ENCODE measurements at regions not wholly inside any gene's neighbourhood (a gene's known extent, or its start where the extent isn't known, plus 50 kb on each side); places are given as distances from the start of the nearest gene placed in this dataset.
"Not testable (repeated sequence)": the region's sequence is repeated elsewhere in the genome, so short reads cannot be mapped to it uniquely, and the experiment has no call there.

DNA sequence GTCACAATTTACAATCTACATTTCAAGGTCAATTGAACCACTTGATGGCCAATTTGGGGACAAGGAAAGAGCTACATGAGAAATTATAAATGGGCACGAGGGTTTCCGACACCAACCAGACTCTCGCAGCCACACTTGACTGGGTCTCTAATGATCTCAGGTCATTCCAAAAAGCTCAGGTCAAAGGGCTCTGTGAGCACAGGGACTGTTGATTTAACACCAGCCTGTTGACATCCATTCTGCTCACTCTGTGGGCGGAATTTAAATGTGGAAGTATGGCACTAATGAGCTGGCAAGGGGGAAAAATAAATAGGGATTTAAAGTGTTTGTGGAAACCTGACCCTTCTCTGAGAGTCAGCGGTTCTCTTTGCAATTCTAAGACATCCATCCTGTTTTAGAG, 810.7 kb upstream of the AUTS2 start:
- ATAC-seq (ENCODE audit: low FRiP score in 2 of 2), result no peak
- no peaks in the 10 kb centered on the region for H3K9me3 ChIP-seq
- H3K27ac ChIP-seq, result no peak overlapping the region
- no peak for DNase-seq
- H3K4me3 ChIP-seq, result no peak overlapping the region
- H3K36me3 ChIP-seq, result no peaks in the 10 kb centered on the region
- 46 to 48% methylated on average over 5 of the region's 5 CpGs for WGBS, 2 donors
- H3K4me1 ChIP-seq, result no peaks in the 10 kb centered on the region
- H3K27me3 ChIP-seq, result no peaks in the 10 kb centered on the region
- TF ChIP-seq, protein P1, sequence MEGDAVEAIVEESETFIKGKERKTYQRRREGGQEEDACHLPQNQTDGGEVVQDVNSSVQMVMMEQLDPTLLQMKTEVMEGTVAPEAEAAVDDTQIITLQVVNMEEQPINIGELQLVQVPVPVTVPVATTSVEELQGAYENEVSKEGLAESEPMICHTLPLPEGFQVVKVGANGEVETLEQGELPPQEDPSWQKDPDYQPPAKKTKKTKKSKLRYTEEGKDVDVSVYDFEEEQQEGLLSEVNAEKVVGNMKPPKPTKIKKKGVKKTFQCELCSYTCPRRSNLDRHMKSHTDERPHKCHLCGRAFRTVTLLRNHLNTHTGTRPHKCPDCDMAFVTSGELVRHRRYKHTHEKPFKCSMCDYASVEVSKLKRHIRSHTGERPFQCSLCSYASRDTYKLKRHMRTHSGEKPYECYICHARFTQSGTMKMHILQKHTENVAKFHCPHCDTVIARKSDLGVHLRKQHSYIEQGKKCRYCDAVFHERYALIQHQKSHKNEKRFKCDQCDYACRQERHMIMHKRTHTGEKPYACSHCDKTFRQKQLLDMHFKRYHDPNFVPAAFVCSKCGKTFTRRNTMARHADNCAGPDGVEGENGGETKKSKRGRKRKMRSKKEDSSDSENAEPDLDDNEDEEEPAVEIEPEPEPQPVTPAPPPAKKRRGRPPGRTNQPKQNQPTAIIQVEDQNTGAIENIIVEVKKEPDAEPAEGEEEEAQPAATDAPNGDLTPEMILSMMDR (IDR thresholded peaks at IDR 0.05), result no peak
- TF ChIP-seq EP300 (IDR thresholded peaks at IDR 0.05) (no peak), POLR2AphosphoS5 (IDR thresholded peaks at IDR 0.05) (no peak)

DNA sequence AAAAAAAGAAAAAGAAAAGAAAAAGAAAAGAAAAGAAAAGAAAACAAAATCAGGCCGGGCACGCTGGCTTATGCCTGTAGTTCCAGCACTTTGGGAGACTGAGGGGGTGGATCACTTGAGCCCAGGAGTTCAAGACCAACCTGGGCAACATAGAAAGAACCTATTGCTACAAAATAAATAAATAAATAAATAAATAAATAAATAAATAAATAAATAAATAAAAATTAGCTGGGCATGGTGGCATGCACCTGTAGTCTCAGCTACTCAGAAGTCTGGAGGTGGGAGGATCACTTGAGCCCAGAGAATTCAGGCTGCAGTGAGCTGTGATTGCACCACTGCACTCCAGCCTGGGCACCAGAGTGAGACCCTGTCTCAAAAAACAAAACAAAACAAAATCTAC, 809.7 kb upstream of the AUTS2 start:
- not testable (repeated sequence) for ATAC-seq (ENCODE audit: low FRiP score in 2 of 2); DNase-seq
- WGBS, 2 donors, result 75 to 96% methylated on average over 2 of the region's 2 CpGs

DNA sequence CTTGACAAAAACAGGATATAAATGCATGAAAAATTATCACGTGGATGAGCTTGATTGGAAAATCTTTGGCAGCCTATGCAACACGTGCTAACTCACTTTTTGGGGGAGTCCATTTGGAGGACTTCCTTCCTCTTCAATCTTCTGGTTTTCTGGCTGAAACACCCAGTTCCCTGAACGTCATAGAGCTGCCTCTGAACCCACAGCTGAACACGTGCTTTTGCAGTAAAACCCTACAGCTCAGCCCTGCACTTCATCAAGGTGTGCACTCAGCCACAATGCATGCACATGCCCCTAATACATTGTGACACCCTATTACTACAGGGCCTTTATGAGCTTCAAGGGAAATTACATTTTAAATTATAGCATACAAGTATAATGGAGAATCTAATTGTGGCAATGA, 808.7 kb upstream of the AUTS2 start:
- 16 to 21% methylated on average over 4 of the region's 4 CpGs for WGBS, 2 donors
- H3K36me3 ChIP-seq, result no peaks in the 10 kb centered on the region
- no peaks in the 10 kb centered on the region for H3K4me1 ChIP-seq
- no peak overlapping the region for H3K27ac ChIP-seq
- no peak overlapping the region for H3K4me3 ChIP-seq
- no peaks in the 10 kb centered on the region for H3K9me3 ChIP-seq
- TF ChIP-seq POLR2A (IDR thresholded peaks at IDR 0.05) (no peak), EP300 (IDR thresholded peaks at IDR 0.05) (no peak), POLR2AphosphoS5 (IDR thresholded peaks at IDR 0.05) (no peak)
- TF ChIP-seq, protein P1 (IDR thresholded peaks at IDR 0.05), result no peak
- no peaks in the 10 kb centered on the region for H3K27me3 ChIP-seq
- ATAC-seq (ENCODE audit: low FRiP score in 2 of 2) (no peak), DNase-seq (no peak)

More for the DNA sequence above, 809.7 kb upstream of the AUTS2 start:
- H3K4me3 ChIP-seq, H3K27me3 ChIP-seq, H3K27ac ChIP-seq, H3K4me1 ChIP-seq, H3K36me3 ChIP-seq, H3K9me3 ChIP-seq: not testable (repeated sequence)

DNA sequence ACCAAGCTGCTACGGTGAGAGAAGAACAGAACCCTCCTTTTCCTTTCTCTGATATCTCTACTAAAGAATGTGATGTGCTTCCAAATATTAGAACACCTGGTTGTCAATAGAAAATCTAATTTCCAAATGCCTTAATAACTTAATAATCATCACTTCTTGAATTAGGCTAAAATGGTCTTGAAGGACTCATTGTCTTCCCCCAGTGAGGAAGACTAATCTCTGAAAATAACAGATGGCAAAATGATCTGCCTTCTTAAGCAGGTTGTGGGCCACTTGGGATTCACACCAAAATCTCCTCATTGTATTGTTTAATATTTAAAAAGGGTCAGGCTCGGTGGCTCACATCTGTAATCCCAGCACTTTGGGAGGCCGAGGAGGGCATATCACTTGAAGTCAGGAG, 805.9 kb upstream of the AUTS2 start:
- TF ChIP-seq POLR2AphosphoS5 (IDR thresholded peaks at IDR 0.05) (no peak), EP300 (IDR thresholded peaks at IDR 0.05) (no peak), POLR2A (IDR thresholded peaks at IDR 0.05) (no peak)
- TF ChIP-seq, protein P1 (IDR thresholded peaks at IDR 0.05), result no peak
- H3K4me1 ChIP-seq, result no peaks in the 10 kb centered on the region
- WGBS, 2 donors, result 63 to 70% methylated on average over 3 of the region's 3 CpGs
- no peak overlapping the region for H3K4me3 ChIP-seq
- ATAC-seq (ENCODE audit: low FRiP score in 2 of 2) (no peak), DNase-seq (no peak)
- H3K27me3 ChIP-seq, result no peaks in the 10 kb centered on the region
- no peak overlapping the region for H3K27ac ChIP-seq
- no peaks in the 10 kb centered on the region for H3K9me3 ChIP-seq
- no peaks in the 10 kb centered on the region for H3K36me3 ChIP-seq

DNA sequence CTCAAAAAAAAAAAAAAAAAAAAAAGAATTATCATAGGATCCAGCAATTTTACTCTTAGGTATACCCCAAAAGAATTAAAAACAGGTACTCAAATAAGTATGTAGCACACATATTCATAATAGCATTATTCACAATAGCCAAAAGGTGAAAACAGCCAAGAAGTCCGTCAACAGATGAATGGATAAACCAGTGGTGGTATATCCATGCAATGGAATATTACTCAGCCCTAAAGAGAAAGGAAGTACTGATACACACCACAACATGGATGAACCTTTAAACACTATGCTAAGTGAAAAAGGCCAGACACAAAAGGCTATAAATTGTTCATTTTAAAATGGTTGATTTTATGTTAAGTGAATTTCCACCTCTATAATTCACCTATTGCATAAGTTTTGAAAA, 804.8 kb upstream of the AUTS2 start:
- no peak for ATAC-seq (ENCODE audit: low FRiP score in 2 of 2)
- 82 to 96% methylated on average over 1 of the region's 1 CpG for WGBS, 2 donors
- TF ChIP-seq POLR2AphosphoS5 (IDR thresholded peaks at IDR 0.05) (no peak), POLR2A (IDR thresholded peaks at IDR 0.05) (no peak), EP300 (IDR thresholded peaks at IDR 0.05) (no peak)
- TF ChIP-seq, protein P1 (IDR thresholded peaks at IDR 0.05), result no peak

More for the DNA sequence above, 804.8 kb upstream of the AUTS2 start:
- DNase-seq, result no peak
- H3K36me3 ChIP-seq, result no peaks in the 10 kb centered on the region
- H3K27me3 ChIP-seq, result no peaks in the 10 kb centered on the region
- no peak overlapping the region for H3K27ac ChIP-seq
- H3K4me3 ChIP-seq, result no peak overlapping the region
- no peaks in the 10 kb centered on the region for H3K4me1 ChIP-seq
- H3K9me3 ChIP-seq, result no peaks in the 10 kb centered on the region
